Inferior parietal cortex (tissue), 1 donor: ENCODE measurements at regions not wholly inside any gene's neighbourhood (a gene's known extent, or its start where the extent isn't known, plus 50 kb on each side); places are given as distances from the start of the nearest gene placed in this dataset.
"Not testable (repeated sequence)": the region's sequence is repeated elsewhere in the genome, so short reads cannot be mapped to it uniquely, and the experiment has no call there.

Source experiments
- DNase-seq: peaks from one replicate; pipeline ENCODE4 v3.0.0-alpha.2; 2016; ENCODE audit errors: extremely low spot score

- DNase-seq: not testable (repeated sequence)
Measured at GRCh38 chr15:88965097-88965496, 51.9 kb upstream of the MFGE8 start.

GRCh38 chr15:88970232-88970631, 57.1 kb upstream of the MFGE8 start:
- no peak for DNase-seq

DNA sequence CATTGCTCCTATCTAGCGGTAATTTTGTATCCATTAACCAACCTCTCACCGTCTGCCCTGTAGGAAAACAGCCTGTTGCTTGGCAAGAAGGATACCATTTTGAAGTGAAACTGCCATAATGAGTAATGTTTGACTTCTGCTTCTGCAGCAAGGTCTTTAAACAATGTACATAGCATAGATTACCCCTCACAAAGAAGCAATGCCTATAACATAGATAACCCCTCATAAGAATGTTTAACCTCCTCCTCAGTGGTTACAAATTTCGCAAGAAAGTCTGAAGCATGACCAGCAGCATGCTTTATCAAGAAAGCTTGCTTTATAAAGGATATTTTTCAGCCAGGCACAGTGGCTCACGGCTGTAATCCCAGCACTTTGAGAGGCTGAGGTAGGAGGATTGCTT, 61.2 kb upstream of the MFGE8 start:
- no peak for DNase-seq

- DNase-seq: no peak
Measured at GRCh38 chr15:88975891-88976290, 62.7 kb upstream of the MFGE8 start.

GRCh38 chr15:88976656-88977055, 63.5 kb upstream of the MFGE8 start:
- no peak for DNase-seq

DNA sequence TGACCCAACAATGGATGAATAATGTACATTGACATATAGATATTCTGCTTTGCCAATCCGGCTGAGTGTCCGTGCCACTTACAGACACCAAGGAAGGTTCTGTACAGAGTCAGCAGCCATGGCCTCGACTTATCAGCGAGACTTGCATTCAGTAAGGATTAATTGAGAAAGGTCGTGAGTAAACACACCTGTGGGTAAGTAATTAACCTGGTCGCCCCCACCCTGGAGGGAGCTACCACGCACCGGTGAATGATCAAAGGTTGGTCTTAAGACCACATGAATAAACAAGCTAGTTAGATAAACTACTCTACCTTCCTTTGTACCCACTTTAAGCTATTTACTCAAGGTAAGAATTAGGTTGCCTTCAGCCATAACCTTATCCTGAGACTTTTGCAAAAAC, 66.5 kb upstream of the MFGE8 start:
- no peak for DNase-seq

DNA sequence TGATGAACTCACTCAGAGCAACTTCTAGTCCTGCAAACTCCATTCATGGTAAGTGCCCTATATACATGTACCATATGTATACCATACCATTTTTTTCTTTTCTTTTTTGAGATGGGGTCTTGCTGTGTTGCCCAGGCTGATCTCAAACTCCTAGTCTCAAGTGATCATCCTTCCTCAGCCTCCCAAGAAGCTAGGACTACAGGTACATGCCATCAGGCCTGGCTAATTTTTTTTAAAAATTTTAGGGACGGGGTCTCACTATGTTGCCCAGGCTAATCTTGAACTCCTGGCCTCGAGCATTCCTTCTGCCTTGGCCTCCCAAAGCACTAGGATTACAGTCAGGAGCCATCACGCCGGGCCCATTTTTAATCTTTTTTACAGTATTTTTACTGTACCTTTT, 67.3 kb upstream of the MFGE8 start:
- DNase-seq: no peak

- DNase-seq: no peak
Measured at GRCh38 chr15:88981244-88982215, 68.4 kb upstream of the MFGE8 start.

DNA sequence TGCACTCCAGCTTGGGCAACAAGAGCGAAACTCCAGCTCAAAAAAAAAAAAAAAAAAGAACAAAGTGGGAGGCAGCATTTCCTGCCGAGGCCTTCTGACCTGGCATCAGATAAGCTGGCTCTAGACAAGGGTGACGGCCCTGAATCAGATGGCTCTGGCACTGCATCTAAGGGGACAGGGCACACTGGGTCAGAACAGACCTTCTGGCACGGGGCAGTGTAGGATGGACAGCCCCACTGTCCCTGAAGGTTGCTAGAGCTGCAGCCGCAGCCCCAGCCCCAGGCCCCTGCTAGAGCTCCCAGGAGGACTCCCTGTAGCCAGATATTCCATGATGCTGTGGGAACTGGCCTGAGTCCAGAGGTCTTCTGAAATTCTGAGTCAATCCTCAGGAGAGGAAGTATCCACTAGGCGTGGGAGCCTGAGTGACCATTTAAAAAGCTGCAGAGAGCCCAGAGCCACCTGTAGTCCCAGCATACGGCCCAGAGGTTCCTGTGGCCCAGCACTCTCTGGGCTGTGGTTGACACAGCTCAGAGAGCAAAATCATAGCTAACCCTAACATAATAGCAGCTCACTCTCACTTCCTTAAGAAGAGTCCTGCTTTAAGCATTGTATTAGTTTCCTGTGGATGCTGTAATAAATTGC, 69.2 kb upstream of the MFGE8 start:
- no peak for DNase-seq

DNA sequence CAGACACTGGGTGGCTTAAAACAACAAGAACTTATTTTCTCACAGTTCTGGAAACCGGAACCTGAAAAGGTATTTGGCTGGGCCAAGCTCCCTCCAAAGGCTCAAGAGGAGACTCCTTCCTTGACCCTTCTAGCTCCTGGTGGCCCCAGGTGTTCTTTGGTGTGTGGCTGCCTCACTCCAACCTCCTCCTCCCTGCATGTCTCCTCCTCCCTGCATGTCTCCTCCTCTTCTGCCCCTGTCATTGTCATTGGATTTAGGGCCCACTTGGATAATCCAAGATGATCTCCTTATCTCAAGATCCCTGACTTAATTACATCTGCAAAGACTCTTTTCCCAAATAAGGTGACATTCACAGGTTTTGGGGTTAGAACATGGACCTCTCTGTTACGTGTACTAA, 69.8 kb upstream of the MFGE8 start:
- DNase-seq: no peak

DNA sequence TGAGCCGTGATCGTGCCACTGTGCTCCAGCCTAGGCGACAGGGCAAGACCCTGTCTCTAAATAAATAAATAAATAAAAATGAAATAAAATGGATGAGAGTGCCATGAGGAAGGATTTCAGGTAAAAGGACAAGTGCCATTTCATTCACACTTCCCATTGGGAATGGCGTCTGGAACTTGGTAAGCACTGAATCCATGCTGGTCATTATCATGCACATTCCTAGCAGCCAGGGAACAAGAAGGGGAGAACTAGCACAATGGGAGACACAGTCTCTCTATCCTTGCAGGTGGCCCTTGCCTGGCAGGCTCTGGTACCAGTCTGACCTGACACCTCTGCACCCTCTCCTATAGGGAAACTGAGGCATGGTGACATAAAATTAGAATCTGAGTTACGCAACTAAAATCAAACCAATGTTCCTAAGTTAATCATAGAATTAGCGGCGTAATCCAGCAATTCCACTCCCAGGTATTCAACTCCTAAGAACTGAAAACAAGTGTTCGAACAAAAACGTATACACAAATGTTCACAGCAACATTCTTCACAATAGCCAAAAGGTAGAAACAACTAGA, 70.8 kb upstream of the MFGE8 start:
- DNase-seq: no peak

DNA sequence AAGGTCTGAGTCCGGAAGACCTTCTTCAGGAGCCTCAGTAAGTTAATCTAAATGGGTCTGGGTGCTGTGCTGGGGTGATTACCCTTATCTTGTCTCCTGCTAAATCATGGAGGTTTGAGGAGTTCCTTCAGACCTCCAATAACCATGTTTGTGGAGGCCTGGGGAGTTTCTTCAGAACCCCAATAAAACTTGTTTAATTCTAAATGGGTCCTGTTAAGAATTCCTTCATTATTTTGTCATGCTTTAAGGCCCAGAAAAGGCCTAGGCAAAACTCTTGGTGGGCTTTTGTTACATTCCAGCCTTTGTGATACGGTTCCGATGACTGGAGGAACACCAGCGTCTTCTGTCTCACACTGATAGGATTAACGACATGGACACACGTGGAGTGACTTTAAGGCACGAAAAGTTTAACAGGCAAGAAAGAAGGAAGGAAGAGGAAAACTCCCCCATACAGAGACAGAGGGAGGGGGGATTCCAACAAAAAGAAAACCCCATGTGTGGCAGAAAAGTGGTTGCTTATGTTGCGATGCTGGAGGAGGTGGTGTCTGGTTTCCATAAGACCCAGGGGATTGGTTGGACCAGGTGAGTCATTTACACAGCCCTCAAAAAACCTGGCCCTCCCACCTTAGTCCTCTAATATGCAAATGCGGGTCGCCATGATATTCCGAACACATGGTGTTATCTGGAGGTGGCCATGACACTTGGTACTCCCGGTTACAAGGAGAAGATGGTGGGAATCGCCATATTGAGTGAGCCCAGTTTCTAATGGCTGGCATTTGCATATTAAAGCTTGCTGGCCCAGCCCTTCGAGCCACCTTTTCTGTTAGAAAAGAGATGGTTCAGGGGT, 72.6 kb upstream of the MFGE8 start:
- DNase-seq: no peak

GRCh38 chr15:88986949-88987590, 73.9 kb upstream of the MFGE8 start:
- no peak for DNase-seq

- DNase-seq: no peak
Measured at GRCh38 chr15:88987591-88987933, 74.4 kb upstream of the MFGE8 start.

GRCh38 chr15:88987934-88988671, 74.9 kb upstream of the MFGE8 start:
- no peak for DNase-seq

- no peak for DNase-seq
Measured at GRCh38 chr15:88989578-88989977, 76.4 kb upstream of the MFGE8 start.

DNA sequence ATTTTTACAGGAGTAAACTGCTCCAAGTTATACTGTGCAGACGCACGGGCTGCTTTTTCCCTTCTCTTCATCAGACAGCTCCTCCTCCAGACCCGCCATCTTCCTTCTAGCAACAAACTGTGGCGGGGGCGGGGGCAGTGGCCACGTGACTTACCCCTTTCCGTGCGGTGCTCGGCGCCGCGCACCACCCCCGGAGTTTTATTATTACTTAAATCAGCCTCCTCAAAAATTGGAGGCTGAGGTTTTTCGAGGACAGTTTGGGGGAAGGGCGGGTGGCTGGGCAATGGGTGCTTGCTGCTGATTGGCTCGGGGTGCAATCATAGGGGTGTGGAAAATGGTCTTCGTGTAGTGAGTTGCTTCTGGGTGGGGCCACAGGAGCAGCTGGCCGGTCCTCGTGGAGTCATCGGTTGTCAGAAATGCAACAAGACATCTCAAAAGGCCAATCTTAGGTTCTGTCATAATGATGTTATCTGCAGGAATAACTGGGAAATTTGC, 77.1 kb upstream of the MFGE8 start:
- no peak for DNase-seq

GRCh38 chr15:88992216-88992615, 79.0 kb upstream of the MFGE8 start:
- no peak for DNase-seq

DNA sequence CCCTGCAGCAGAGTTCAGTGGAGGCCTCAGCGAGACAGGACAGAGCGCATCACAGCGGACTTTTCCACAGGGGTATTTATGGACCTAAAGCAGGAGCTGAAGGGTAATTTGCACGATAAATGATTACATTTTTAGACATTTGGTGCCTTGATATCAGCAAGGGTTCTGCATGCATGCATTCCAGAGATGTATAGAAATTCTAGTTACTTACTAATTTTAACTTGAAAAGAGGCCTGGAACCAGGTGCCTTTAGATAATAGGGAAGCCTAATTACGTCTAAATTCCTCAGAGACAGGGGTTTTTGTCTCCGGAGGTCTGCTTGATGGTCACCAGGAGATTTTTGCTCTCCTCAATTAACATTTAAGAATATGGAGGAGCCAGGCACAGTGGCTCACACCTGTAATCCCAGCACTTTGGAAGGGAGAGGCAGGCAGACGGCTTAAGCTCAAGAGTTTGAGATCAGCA, 79.8 kb upstream of the MFGE8 start:
- no peak for DNase-seq

DNA sequence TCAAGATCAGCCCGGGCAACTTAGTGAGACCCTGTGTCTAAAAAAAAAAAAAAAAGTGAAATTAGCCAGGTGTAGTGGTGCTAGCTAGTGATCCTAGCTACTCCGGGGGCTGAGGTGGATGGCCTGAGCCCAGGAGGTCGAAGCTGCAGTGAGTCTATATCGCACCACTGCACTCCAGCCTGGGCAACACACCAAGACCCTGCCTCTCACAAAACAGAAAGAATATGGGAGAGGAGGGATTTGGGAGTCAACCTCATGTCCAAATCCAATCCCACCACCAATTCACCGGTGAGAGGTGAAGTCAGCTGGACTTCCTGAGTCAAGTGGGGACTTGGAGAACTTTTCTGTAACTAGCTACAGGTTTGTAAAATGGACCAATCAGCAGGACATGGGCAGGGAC, 80.5 kb upstream of the MFGE8 start:
- DNase-seq: no peak

GRCh38 chr15:88994286-88994685, 81.1 kb upstream of the MFGE8 start:
- DNase-seq: no peak
